ENCODE measurements at regions not wholly inside any gene's neighbourhood (a gene's known extent, or its start where the extent isn't known, plus 50 kb on each side); places are given as distances from the start of the nearest gene placed in this dataset.

DNA sequence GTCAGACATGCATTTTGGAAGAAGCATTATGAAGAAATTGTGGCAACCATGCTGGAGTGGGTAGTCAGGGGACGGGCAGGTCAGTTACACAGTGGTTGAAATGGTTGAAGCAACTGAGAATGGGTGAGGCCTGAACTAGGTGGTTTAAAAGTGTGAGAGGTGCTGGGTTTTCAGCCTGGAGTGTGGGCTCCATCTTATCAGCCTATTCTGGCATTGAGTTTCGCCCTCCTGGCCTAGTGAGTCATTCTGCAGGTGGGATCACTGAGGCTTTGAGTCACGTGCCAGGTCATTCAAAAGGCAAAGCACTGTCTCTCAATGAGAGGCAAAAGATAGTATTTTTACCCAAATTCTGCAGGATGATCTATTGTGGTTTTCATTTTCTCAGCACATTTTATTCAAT is 181.9 kb upstream of the CHD6 start:
- no peak for DNase-seq (ENCODE audit: extremely low read depth, insufficient read length)
- H3K4me3 ChIP-seq (replicated peaks; ENCODE audit: low read depth, low read length): no peak overlapping the region

DNA sequence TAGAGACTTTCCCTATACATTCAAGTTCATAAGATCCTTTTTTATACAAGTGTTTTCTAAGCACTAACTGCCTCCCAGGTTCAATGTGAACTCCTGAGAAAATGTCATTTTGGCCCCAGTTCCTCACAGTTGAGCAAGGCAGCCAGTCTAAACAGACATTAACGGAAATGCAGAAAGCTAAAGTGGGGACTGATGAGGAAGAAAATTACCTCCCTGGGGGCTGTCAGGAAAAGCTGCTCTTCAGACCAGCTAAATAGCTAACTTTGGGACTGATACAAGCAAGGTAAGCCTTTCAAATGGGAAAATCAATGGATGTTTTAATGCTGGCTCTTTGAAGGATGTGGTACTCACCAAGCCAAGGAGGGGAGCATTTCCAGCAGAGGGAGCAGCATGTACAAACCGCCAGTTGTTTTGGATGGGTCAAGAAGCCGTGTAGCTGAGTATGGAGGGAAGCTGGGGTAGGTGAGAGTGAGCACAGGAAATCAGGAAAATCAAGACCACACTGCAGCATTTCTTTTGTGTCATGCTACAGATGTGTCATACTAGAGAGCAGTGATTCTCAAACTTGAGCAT is 180.8 kb upstream of the CHD6 start:
- H3K36me3 ChIP-seq (ENCODE audit: control insufficient read depth, insufficient read depth, low read length): no peaks in the 10 kb centered on the region
- TF ChIP-seq, protein P1, sequence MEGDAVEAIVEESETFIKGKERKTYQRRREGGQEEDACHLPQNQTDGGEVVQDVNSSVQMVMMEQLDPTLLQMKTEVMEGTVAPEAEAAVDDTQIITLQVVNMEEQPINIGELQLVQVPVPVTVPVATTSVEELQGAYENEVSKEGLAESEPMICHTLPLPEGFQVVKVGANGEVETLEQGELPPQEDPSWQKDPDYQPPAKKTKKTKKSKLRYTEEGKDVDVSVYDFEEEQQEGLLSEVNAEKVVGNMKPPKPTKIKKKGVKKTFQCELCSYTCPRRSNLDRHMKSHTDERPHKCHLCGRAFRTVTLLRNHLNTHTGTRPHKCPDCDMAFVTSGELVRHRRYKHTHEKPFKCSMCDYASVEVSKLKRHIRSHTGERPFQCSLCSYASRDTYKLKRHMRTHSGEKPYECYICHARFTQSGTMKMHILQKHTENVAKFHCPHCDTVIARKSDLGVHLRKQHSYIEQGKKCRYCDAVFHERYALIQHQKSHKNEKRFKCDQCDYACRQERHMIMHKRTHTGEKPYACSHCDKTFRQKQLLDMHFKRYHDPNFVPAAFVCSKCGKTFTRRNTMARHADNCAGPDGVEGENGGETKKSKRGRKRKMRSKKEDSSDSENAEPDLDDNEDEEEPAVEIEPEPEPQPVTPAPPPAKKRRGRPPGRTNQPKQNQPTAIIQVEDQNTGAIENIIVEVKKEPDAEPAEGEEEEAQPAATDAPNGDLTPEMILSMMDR (IDR thresholded peaks at IDR 0.05; ENCODE audit: insufficient read depth, low read length, poor library complexity, severe bottlenecking): no peak

More for the DNA sequence above, 181.9 kb upstream of the CHD6 start:
- no peaks in the 10 kb centered on the region for H3K36me3 ChIP-seq (ENCODE audit: control insufficient read depth, insufficient read depth, low read length)
- H3K27me3 ChIP-seq (replicated peaks; ENCODE audit: control insufficient read depth, insufficient read depth, low read length): no peaks in the 10 kb centered on the region; the same call in 1 of the 2 replicates
- TF ChIP-seq, protein P1 (IDR thresholded peaks at IDR 0.05; ENCODE audit: insufficient read depth, low read length, poor library complexity, severe bottlenecking): no peak

DNA sequence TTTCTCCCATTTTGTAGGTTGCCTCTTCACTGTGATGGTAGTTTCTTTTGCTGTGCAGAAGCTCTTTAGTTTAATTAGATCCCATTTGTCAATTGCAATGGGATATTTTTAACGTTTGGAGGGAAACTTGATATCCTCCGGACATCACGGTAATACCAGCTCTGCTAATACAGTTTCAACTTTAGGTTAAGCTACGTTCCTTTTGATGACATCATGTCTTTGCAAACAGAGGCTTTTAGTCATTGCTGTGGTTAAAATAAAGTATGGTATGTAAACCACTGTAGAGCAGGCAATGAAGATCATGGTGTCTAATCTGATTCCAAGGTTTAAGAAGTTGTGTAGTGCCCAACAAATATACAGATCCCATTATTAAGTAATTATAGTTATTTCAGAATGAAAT is 168.0 kb upstream of the CHD6 start:
- H3K27me3 ChIP-seq (replicated peaks; ENCODE audit: control insufficient read depth, insufficient read depth, low read length): no peaks in the 10 kb centered on the region
- no peaks in the 10 kb centered on the region for H3K36me3 ChIP-seq (ENCODE audit: control insufficient read depth, insufficient read depth, low read length)
- no peak overlapping the region for H3K4me3 ChIP-seq (replicated peaks; ENCODE audit: low read depth, low read length)
- no peak for DNase-seq (ENCODE audit: extremely low read depth, insufficient read length)
- TF ChIP-seq, protein P1 (IDR thresholded peaks at IDR 0.05; ENCODE audit: insufficient read depth, low read length, poor library complexity, severe bottlenecking): no peak

More for the DNA sequence above, 180.8 kb upstream of the CHD6 start:
- Histone ChIP-seq H3K4me3 (replicated peaks; ENCODE audit: low read depth, low read length) (no peak overlapping the region), H3K27me3 (replicated peaks; ENCODE audit: control insufficient read depth, insufficient read depth, low read length) (no peaks in the 10 kb centered on the region; the same call in 1 of the 2 replicates)
- no peak for DNase-seq (ENCODE audit: extremely low read depth, insufficient read length)

DNA sequence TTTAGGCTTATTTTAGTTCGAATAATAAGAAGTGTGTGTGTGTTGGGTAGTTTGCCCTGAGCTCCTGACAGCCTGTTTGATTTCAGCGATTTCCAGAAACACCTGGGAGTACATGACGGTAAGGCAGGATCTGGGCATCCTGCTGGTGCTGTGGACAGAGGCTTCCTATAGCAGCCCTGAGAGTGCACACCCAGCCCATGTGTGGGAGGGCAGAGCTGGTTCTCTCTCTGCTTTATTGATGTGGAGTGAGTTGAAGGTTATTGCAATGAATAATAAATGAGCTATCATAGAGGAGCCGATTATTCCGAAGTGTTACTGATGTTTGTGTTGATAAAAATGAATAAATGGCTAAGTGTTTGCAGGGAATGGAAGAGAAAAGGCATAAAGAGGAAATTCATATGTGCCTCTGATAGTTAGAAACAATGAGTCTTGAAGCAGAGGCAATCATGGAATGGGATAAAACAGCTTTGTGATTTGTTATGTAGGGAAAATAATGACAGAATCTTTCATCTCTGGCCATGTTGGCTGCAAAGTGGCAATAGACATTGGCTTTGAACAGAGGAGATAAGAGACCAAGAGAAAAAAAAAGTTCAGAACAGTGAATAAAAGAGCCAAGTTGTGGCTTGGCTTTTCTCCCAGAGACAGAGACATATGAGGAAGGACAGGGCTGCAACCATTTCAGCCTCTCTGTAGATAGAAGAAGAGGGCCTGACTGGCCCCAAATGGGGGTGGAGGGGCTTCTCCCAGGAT is 166.2 kb upstream of the CHD6 start:
- no peak for DNase-seq (ENCODE audit: extremely low read depth, insufficient read length)
- TF ChIP-seq, protein P1 (IDR thresholded peaks at IDR 0.05; ENCODE audit: insufficient read depth, low read length, poor library complexity, severe bottlenecking): no peak

DNA sequence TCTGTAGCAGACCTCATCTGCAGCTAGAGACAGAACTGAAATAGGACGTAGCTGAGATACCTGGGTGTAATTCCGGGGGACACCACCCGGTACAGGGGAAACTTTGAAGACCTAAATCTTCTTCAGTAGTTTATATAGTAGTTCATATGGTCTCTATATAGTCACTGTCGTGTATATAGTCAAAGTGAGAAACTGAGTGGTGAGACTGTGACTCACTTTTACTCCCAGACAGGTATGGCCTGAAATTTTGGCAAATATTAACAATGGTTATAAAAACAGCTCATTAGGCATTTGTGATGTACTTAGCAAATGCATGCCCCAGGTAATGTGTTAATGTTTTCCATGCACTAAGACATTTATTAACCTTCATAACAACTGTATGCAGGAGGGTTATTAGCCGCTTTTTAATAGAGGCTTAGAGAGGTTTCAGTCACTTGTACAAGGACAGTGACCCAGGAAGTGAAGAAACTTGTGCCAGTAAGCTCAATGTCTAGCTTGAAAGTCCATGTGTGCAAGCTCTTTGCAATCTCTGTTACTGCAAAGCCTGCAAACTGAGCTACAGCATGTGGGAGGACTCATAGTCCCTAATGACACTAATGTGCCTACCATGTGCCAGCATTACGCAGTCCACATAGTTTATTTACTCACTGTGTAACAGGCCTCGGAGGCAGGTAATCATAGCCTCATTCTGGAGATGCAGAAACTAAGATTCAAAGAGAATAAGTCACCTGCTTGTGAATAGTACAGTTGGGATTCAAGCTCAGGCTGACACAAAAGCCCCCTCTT is 165.4 kb upstream of the CHD6 start:
- Histone ChIP-seq H3K27me3 (replicated peaks; ENCODE audit: control insufficient read depth, insufficient read depth, low read length) (no peaks in the 10 kb centered on the region), H3K36me3 (ENCODE audit: control insufficient read depth, insufficient read depth, low read length) (no peaks in the 10 kb centered on the region), H3K4me3 (replicated peaks; ENCODE audit: low read depth, low read length) (no peak overlapping the region)
- TF ChIP-seq, protein P1 (IDR thresholded peaks at IDR 0.05; ENCODE audit: insufficient read depth, low read length, poor library complexity, severe bottlenecking): no peak
- DNase-seq (ENCODE audit: extremely low read depth, insufficient read length): no peak

More for the DNA sequence above, 166.2 kb upstream of the CHD6 start:
- Histone ChIP-seq H3K36me3 (ENCODE audit: control insufficient read depth, insufficient read depth, low read length) (no peaks in the 10 kb centered on the region), H3K27me3 (replicated peaks; ENCODE audit: control insufficient read depth, insufficient read depth, low read length) (no peaks in the 10 kb centered on the region), H3K4me3 (replicated peaks; ENCODE audit: low read depth, low read length) (no peak overlapping the region)
